ENCODE measurements at regions not wholly inside any gene's neighbourhood (a gene's known extent, or its start where the extent isn't known, plus 50 kb on each side); places are given as distances from the start of the nearest gene placed in this dataset.

DNA sequence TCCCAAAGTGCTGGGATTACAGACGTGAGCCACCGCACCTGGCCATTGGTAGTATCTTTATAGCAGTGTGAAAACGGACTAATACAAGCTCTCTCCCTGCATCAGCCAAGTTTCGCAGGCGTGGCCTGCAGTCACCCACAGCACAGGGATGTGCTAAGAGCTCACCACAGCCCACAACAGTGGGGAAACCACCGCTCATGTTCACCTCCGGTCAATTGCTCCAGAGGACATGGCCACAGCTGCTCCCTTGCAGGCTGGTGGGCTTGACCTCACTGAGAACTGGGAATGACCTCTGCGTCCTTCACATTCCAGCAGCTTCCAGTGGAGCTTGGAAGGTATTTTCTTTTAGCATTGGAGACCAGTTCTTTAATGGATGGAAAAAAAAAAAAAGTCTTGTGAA lies 156.4 kb downstream of the KCTD15 start:
- TF ChIP-seq CTCF (conservative IDR thresholded peaks at IDR 0.05 in 1 of 2, IDR thresholded peaks at IDR 0.05 in 1 of 2; ENCODE audit: extremely low read depth in 1 of 2, insufficient read depth in 1 of 2, low read depth in 1 of 2, low read length in 2 of 2), result no peak
- TF ChIP-seq EZH2 (IDR thresholded peaks at IDR 0.05; ENCODE audit: borderline replicate concordance, low read length), result no peak
